CD4-positive, alpha-beta T cell (primary cell): ENCODE measurements at regions not wholly inside any gene's neighbourhood (a gene's known extent, or its start where the extent isn't known, plus 50 kb on each side); places are given as distances from the start of the nearest gene placed in this dataset.
"Not testable (repeated sequence)": the region's sequence is repeated elsewhere in the genome, so short reads cannot be mapped to it uniquely, and the experiment has no call there.

Experiments used
- ATAC-seq: fragments of 200-7000 bp; cut with Tn5 transposase; one replicate; pipeline ENCODE4 v1.10.0; 2022; ENCODE audit warnings: mild to moderate bottlenecking; ENCODE audit not compliant: poor library complexity
- CTCF ChIA-PET: fragments of 350-600 bp; sonication (Branson Sonifier 250); formaldehyde crosslinking; loops from one replicate; lab custom pipeline; 2021; ENCODE audit warnings: antibody characterized with exemption, inconsistent platforms; lab: Charles Lee
- POLR2A ChIA-PET: fragments of 350-600 bp; sonication (Branson Sonifier 250); formaldehyde crosslinking; loops from one replicate; lab custom pipeline; 2021; ENCODE audit warnings: antibody characterized with exemption, inconsistent platforms; lab: Charles Lee
- DNase-seq, 14 experiments: peaks; one replicate each; pipeline ENCODE4 v3.0.0-alpha.2; 2013 to 2020; ENCODE audit warnings: mixed read lengths in 2 of 14
- H3K27ac ChIP-seq, 2 donors: one replicate each; pipeline versions ENCODE4 v1.5.1 to v1.7.0; 2013; ENCODE audit warnings: low read length in 2 of 2, low read depth in 1 of 2, mild to moderate bottlenecking in 1 of 2
- H3K27me3 ChIP-seq, 2 experiments: 1 replicate in 1 of 2; 2 replicates in 1 of 2; pipeline versions ENCODE4 v1.6.1 to v1.7.0; 2013; ENCODE audit warnings: low read length in 2 of 2, control low read depth in 1 of 2, mild to moderate bottlenecking in 1 of 2, moderate library complexity in 1 of 2; ENCODE audit not compliant: insufficient read depth in 2 of 2, control insufficient read depth in 1 of 2
- H3K36me3 ChIP-seq: one replicate; pipeline ENCODE4 v1.6.1; 2013; ENCODE audit warnings: low read length, control low read depth; ENCODE audit not compliant: insufficient read depth
- H3K4me1 ChIP-seq: one replicate; pipeline ENCODE4 v1.6.1; 2013; ENCODE audit warnings: low read length, control low read depth; ENCODE audit not compliant: insufficient read depth
- H3K4me3 ChIP-seq: one replicate; pipeline ENCODE4 v1.5.1; 2013; ENCODE audit warnings: mild to moderate bottlenecking, low read length, moderate library complexity
- H3K9me3 ChIP-seq, 2 experiments: 1 replicate in 1 of 2; 2 replicates in 1 of 2; pipeline versions ENCODE4 v1.6.1 to v1.7.0; 2013; ENCODE audit warnings: low read length in 2 of 2, mild to moderate bottlenecking in 2 of 2, control low read depth in 1 of 2, moderate library complexity in 1 of 2; ENCODE audit not compliant: control insufficient read depth in 1 of 2, insufficient read depth in 1 of 2
- H3K27ac Mint-ChIP-seq: one replicate; pipeline ENCODE4 v1.8.0; 2020; ENCODE audit warnings: mixed read lengths
- H3K27me3 Mint-ChIP-seq: one replicate; pipeline ENCODE4 v1.8.0; 2021; ENCODE audit warnings: mixed read lengths
- H3K36me3 Mint-ChIP-seq: one replicate; pipeline ENCODE4 v1.8.0; 2021; ENCODE audit warnings: low read depth, mixed read lengths
- H3K4me1 Mint-ChIP-seq: one replicate; pipeline ENCODE4 v1.8.0; 2021; ENCODE audit warnings: low read depth, mixed read lengths
- H3K4me3 Mint-ChIP-seq: one replicate; pipeline ENCODE4 v1.8.0; 2020; ENCODE audit warnings: mild to moderate bottlenecking, mixed read lengths
- H3K9me3 Mint-ChIP-seq: one replicate; pipeline ENCODE4 v1.8.0; 2020; ENCODE audit warnings: mixed read lengths
- intact Hi-C, 2 experiments: fragments of 100-400 bp; cut with DNase I in 1 of 2; cut with micrococcal nuclease in 1 of 2; formaldehyde crosslinking; loops; one replicate each; pipeline versions ENCODE4 v1.15.1 to v1.9.0; 2023 to 2025; cut with DNase I, micrococcal nuclease
- TF ChIP-seq, protein P1 (sequence below): fragments of 200-600 bp; IDR thresholded peaks from one replicate; pipeline ENCODE4 v1.8.0; 2022; ENCODE audit warnings: antibody characterized with exemption, mild to moderate bottlenecking

- CTCF ChIA-PET: no interaction called here
- Histone ChIP-seq H3K9me3 (no peaks in the 10 kb centered on the region), H3K4me1 (no peaks in the 10 kb centered on the region), H3K4me3 (no peak overlapping the region), H3K27ac (no peak overlapping the region), H3K27me3 (no peaks in the 10 kb centered on the region), H3K36me3 (no peaks in the 10 kb centered on the region)
- H3K27ac Mint-ChIP-seq: no peak overlapping the region
- ATAC-seq (no peak), DNase-seq (no peak)
- TF ChIP-seq, protein P1, sequence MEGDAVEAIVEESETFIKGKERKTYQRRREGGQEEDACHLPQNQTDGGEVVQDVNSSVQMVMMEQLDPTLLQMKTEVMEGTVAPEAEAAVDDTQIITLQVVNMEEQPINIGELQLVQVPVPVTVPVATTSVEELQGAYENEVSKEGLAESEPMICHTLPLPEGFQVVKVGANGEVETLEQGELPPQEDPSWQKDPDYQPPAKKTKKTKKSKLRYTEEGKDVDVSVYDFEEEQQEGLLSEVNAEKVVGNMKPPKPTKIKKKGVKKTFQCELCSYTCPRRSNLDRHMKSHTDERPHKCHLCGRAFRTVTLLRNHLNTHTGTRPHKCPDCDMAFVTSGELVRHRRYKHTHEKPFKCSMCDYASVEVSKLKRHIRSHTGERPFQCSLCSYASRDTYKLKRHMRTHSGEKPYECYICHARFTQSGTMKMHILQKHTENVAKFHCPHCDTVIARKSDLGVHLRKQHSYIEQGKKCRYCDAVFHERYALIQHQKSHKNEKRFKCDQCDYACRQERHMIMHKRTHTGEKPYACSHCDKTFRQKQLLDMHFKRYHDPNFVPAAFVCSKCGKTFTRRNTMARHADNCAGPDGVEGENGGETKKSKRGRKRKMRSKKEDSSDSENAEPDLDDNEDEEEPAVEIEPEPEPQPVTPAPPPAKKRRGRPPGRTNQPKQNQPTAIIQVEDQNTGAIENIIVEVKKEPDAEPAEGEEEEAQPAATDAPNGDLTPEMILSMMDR: no peak
- POLR2A ChIA-PET: no interaction called here
- H3K9me3 Mint-ChIP-seq: peaks cover 2% of the 10 kb centered on the region
- no peaks in the 10 kb centered on the region for H3K36me3 Mint-ChIP-seq
- no peaks in the 10 kb centered on the region for H3K4me1 Mint-ChIP-seq
- no peak overlapping the region for H3K4me3 Mint-ChIP-seq
- no peaks in the 10 kb centered on the region for H3K27me3 Mint-ChIP-seq
- intact Hi-C loops: no loop called here
Observed at GRCh38 chr1:96887501-96887900, 165.9 kb downstream of the PTBP2 start.

DNA sequence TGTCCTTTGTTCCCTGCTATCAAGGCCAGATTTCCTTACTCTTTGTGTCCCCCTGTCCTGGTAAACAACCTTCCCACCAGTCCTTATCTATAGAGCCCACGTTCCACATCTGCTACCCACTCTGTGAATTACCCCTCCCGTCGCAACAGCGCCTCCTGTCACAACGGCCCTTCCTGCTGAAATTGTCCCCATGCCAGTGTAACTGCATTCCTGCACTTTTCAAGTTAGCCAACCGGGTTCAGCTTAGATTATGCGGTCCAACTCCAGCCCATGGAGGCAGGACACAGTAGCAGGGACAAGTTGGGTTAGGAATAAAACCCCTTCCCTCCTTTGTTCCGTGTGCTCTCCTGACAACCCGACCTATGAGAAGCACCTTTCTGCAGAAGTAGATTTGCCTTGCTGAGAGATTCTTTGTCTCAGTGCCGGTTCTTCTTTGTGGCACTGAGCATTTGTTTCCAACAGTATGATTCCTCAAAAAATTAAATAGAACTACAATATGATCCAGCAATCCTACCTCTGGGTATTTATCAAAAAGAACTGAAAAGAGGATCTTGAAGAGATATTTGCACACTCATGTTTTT lies 180.3 kb downstream of the PTBP2 start:
- CTCF ChIA-PET: no interaction called here

DNA sequence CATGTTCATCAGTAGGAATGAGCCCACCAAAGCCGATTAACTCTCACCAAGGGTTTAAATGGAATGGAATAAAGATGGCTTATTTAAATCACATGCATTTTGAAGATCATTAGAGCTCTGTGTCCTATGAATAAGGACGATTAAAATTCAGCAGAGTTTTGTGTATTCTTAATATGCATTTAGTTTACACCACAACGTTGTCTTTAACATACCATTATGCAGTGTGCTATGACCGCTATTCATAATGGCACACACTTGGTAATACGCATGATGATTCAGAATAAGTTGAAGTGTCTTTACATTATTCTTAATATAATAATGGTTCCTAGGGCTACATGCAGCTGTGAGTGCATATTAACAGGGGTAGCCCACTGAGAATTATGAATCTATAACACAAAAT lies 190.7 kb downstream of the PTBP2 start:
- H3K27ac Mint-ChIP-seq: no peak overlapping the region
- no peak for DNase-seq
- Histone ChIP-seq H3K4me1 (no peaks in the 10 kb centered on the region), H3K9me3 (no peaks in the 10 kb centered on the region), H3K27ac (no peak overlapping the region), H3K27me3 (no peaks in the 10 kb centered on the region), H3K4me3 (no peak overlapping the region), H3K36me3 (no peaks in the 10 kb centered on the region)
- no peak overlapping the region for H3K4me3 Mint-ChIP-seq
- ChIA-PET POLR2A (no interaction called here), CTCF (no interaction called here)
- H3K27me3 Mint-ChIP-seq: no peaks in the 10 kb centered on the region
- intact Hi-C loops: no loop called here
- TF ChIP-seq, protein P1: no peak
- no peak for ATAC-seq
- no peaks in the 10 kb centered on the region for H3K4me1 Mint-ChIP-seq
- no peaks in the 10 kb centered on the region for H3K9me3 Mint-ChIP-seq
- no peaks in the 10 kb centered on the region for H3K36me3 Mint-ChIP-seq

More for the DNA sequence above, 180.3 kb downstream of the PTBP2 start:
- DNase-seq: no peak
- Histone ChIP-seq H3K27ac (no peak overlapping the region), H3K27me3 (peaks cover 0 to 2% of the 10 kb centered on the region in 2 experiments), H3K4me1 (no peaks in the 10 kb centered on the region), H3K4me3 (no peak overlapping the region), H3K9me3 (peaks cover 4 to 5% of the 10 kb centered on the region in 2 experiments), H3K36me3 (no peaks in the 10 kb centered on the region)
- Mint-ChIP-seq H3K4me1 (no peaks in the 10 kb centered on the region), H3K27me3 (peaks cover 4% of the 10 kb centered on the region), H3K9me3 (peaks cover 21% of the 10 kb centered on the region), H3K36me3 (no peaks in the 10 kb centered on the region), H3K27ac (no peak overlapping the region), H3K4me3 (no peak overlapping the region)
- POLR2A ChIA-PET: no interaction called here
- TF ChIP-seq, protein P1: no peak
- ATAC-seq: no peak
- intact Hi-C loops: no loop called here

DNA sequence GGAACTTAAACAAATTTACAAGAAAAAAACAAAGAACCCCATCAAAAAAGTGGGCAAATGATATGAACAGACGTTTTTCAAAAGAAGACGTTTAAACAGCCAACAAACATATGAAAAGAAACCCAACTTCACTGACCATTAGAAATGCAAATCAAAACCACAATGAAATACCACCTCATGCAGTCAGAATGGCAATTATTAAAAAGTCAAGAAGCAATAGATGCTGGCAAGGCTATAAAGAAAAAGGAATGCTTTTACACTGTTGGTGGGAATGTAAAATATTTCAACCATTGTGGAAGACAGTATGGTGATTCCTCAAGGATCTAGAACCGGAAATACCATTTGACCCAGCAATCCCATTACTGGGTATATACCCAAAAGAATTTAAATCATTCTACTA lies 194.1 kb downstream of the PTBP2 start:
- H3K27me3 Mint-ChIP-seq, H3K36me3 ChIP-seq, H3K4me3 Mint-ChIP-seq, H3K27me3 ChIP-seq, ATAC-seq, POLR2A ChIA-PET, H3K4me3 ChIP-seq, DNase-seq, intact Hi-C loops, H3K27ac Mint-ChIP-seq, H3K9me3 Mint-ChIP-seq, H3K4me1 ChIP-seq, H3K9me3 ChIP-seq, H3K4me1 Mint-ChIP-seq, H3K36me3 Mint-ChIP-seq, H3K27ac ChIP-seq, CTCF ChIA-PET: not testable (repeated sequence)
